ENCODE measurements at regions not wholly inside any gene's neighbourhood (a gene's known extent, or its start where the extent isn't known, plus 50 kb on each side); places are given as distances from the start of the nearest gene placed in this dataset.

DNA sequence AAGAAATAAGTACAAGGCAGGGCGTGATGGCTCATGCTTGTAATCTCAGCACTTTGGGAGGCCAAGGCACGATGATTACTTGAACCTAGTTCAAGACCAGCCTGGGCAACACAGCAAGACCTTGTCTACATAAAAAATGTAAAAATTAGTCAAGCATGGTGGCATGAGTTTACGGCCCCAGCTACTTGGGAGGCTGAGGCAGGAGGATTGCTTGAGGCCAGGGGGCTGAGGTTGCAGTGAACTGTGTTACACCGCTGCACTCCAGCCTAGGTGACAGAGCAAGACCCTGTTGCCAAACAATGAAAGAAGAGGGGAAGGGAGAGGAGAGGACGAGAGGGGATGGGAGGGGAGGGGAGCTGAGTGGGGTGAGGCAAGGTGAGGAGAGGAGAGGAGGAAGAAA lies 152.7 kb upstream of the PRICKLE2 start:
- no TSS peak for BruUV-seq (replicated peaks)
- no peak overlapping the region for H3K4me3 Mint-ChIP-seq (ENCODE audit: unreplicated experiment)
- no peaks in the 10 kb centered on the region for H3K4me1 Mint-ChIP-seq (ENCODE audit: insufficient read depth, unreplicated experiment)
- TF ChIP-seq, protein P1, sequence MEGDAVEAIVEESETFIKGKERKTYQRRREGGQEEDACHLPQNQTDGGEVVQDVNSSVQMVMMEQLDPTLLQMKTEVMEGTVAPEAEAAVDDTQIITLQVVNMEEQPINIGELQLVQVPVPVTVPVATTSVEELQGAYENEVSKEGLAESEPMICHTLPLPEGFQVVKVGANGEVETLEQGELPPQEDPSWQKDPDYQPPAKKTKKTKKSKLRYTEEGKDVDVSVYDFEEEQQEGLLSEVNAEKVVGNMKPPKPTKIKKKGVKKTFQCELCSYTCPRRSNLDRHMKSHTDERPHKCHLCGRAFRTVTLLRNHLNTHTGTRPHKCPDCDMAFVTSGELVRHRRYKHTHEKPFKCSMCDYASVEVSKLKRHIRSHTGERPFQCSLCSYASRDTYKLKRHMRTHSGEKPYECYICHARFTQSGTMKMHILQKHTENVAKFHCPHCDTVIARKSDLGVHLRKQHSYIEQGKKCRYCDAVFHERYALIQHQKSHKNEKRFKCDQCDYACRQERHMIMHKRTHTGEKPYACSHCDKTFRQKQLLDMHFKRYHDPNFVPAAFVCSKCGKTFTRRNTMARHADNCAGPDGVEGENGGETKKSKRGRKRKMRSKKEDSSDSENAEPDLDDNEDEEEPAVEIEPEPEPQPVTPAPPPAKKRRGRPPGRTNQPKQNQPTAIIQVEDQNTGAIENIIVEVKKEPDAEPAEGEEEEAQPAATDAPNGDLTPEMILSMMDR (IDR thresholded peaks at IDR 0.05; ENCODE audit: unreplicated experiment), result no peak
- ChIA-PET CTCF (no interaction called here), POLR2A (no interaction called here)
- peaks cover 11% of the 10 kb centered on the region for H3K9me3 Mint-ChIP-seq (ENCODE audit: unreplicated experiment)
- no peak for DNase-seq (ENCODE audit: unreplicated experiment)
- no peak overlapping the region for H3K27ac Mint-ChIP-seq (ENCODE audit: low read depth, unreplicated experiment)
- H3K27me3 Mint-ChIP-seq (ENCODE audit: insufficient read depth, unreplicated experiment), result no peaks in the 10 kb centered on the region
- H3K36me3 Mint-ChIP-seq (ENCODE audit: insufficient read depth, unreplicated experiment), result no peaks in the 10 kb centered on the region
- intact Hi-C loops (cut with micrococcal nuclease), result no loop called here

DNA sequence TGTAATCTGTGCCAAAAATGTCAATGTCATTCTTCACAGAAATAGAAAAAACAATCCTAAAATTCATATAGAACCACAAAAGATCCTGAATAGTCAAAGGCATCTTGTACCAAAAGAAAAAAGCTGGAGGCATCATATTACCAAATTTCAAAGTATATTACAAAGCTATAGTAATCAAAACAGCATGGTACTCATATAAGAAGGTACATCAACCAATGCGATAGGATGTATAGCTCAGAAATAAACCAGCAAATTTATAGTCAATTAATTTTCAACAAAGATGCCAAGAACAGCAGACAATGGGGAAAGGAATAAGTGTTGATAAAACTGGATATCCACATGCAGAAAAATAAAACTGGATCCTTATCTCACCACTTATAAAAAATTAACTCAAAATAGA lies 150.5 kb upstream of the PRICKLE2 start:
- TF ChIP-seq, protein P1 (IDR thresholded peaks at IDR 0.05; ENCODE audit: unreplicated experiment), result no peak
- H3K27me3 Mint-ChIP-seq (ENCODE audit: insufficient read depth, unreplicated experiment), result no peaks in the 10 kb centered on the region
- CTCF ChIA-PET, result interaction anchor here (0.8 to 1.6 kb wide), 3 partner anchors 21 to 353 kb away, joined by 3 to 4 read pairs (median 4); no protein-coding TSS in a partner anchor
- no peak overlapping the region for H3K27ac Mint-ChIP-seq (ENCODE audit: low read depth, unreplicated experiment)
- POLR2A ChIA-PET, result interaction anchor here (0.8 to 1.2 kb wide), 2 partner anchors 13 to 19 kb away, joined by 3 to 4 read pairs; no protein-coding TSS in a partner anchor
- no peak overlapping the region for H3K4me3 Mint-ChIP-seq (ENCODE audit: unreplicated experiment)
- peaks cover 11% of the 10 kb centered on the region for H3K9me3 Mint-ChIP-seq (ENCODE audit: unreplicated experiment)
- no peaks in the 10 kb centered on the region for H3K4me1 Mint-ChIP-seq (ENCODE audit: insufficient read depth, unreplicated experiment)
- no TSS peak for BruUV-seq (replicated peaks)
- DNase-seq (ENCODE audit: unreplicated experiment), result no peak
- no peaks in the 10 kb centered on the region for H3K36me3 Mint-ChIP-seq (ENCODE audit: insufficient read depth, unreplicated experiment)
- intact Hi-C loops (cut with micrococcal nuclease), result no loop called here

- BruUV-seq (replicated peaks), result no TSS peak
- POLR2A ChIA-PET, result interaction anchor here (0.7 to 1.0 kb wide), 7 partner anchors 13 to 226 kb away, joined by 3 read pairs; no protein-coding TSS in a partner anchor
- CTCF ChIA-PET, result interaction anchor here (1.0 kb wide), 1 partner anchor 116 kb away, joined by 6 read pairs; no protein-coding TSS in a partner anchor
- intact Hi-C loops (cut with micrococcal nuclease), result no loop called here
- H3K4me1 Mint-ChIP-seq (ENCODE audit: insufficient read depth, unreplicated experiment), result no peaks in the 10 kb centered on the region
- no peak overlapping the region for H3K4me3 Mint-ChIP-seq (ENCODE audit: unreplicated experiment)
- no peak for DNase-seq (ENCODE audit: unreplicated experiment)
- H3K9me3 Mint-ChIP-seq (ENCODE audit: unreplicated experiment), result peaks cover 3% of the 10 kb centered on the region
- no peaks in the 10 kb centered on the region for H3K27me3 Mint-ChIP-seq (ENCODE audit: insufficient read depth, unreplicated experiment)
- no peak overlapping the region for H3K27ac Mint-ChIP-seq (ENCODE audit: low read depth, unreplicated experiment)
- no peaks in the 10 kb centered on the region for H3K36me3 Mint-ChIP-seq (ENCODE audit: insufficient read depth, unreplicated experiment)
- TF ChIP-seq, protein P1 (IDR thresholded peaks at IDR 0.05; ENCODE audit: unreplicated experiment), result no peak
These were observed 144.1 kb upstream of the PRICKLE2 start for GRCh38 chr3:64369390-64369789.

- Mint-ChIP-seq H3K4me3 (ENCODE audit: unreplicated experiment) (no peak overlapping the region), H3K36me3 (ENCODE audit: insufficient read depth, unreplicated experiment) (no peaks in the 10 kb centered on the region), H3K4me1 (ENCODE audit: insufficient read depth, unreplicated experiment) (no peaks in the 10 kb centered on the region), H3K27me3 (ENCODE audit: insufficient read depth, unreplicated experiment) (no peaks in the 10 kb centered on the region), H3K27ac (ENCODE audit: low read depth, unreplicated experiment) (no peak overlapping the region), H3K9me3 (ENCODE audit: unreplicated experiment) (no peaks in the 10 kb centered on the region)
- intact Hi-C loops (cut with micrococcal nuclease), result no loop called here
- BruUV-seq (replicated peaks), result no TSS peak
- DNase-seq (ENCODE audit: unreplicated experiment), result no peak
- CTCF ChIA-PET, result interaction anchor here (1.0 kb wide), 1 partner anchor 117 kb away, joined by 6 read pairs; no protein-coding TSS in a partner anchor
- POLR2A ChIA-PET, result interaction anchor here (0.7 to 1.0 kb wide), 5 partner anchors 13 to 44 kb away, joined by 3 read pairs; no protein-coding TSS in a partner anchor
- TF ChIP-seq, protein P1 (IDR thresholded peaks at IDR 0.05; ENCODE audit: unreplicated experiment), result no peak
These were observed 143.2 kb upstream of the PRICKLE2 start for GRCh38 chr3:64368257-64369020.
